ENCODE measurements at regions not wholly inside any gene's neighbourhood (a gene's known extent, or its start where the extent isn't known, plus 50 kb on each side); places are given as distances from the start of the nearest gene placed in this dataset.

- DNase-seq (ENCODE audit: extremely low spot score) = no peak
- TF ChIP-seq, protein P1, sequence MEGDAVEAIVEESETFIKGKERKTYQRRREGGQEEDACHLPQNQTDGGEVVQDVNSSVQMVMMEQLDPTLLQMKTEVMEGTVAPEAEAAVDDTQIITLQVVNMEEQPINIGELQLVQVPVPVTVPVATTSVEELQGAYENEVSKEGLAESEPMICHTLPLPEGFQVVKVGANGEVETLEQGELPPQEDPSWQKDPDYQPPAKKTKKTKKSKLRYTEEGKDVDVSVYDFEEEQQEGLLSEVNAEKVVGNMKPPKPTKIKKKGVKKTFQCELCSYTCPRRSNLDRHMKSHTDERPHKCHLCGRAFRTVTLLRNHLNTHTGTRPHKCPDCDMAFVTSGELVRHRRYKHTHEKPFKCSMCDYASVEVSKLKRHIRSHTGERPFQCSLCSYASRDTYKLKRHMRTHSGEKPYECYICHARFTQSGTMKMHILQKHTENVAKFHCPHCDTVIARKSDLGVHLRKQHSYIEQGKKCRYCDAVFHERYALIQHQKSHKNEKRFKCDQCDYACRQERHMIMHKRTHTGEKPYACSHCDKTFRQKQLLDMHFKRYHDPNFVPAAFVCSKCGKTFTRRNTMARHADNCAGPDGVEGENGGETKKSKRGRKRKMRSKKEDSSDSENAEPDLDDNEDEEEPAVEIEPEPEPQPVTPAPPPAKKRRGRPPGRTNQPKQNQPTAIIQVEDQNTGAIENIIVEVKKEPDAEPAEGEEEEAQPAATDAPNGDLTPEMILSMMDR (IDR thresholded peaks at IDR 0.05; ENCODE audit: control extremely low read depth, extremely low read depth, low read depth, missing control alignments) = no peak
- CTCF ChIA-PET = interaction anchor here (1.0 to 2.0 kb wide), 2 partner anchors 12 to 29 kb away, joined by 4 to 8 read pairs; no protein-coding TSS in a partner anchor
- POLR2A ChIA-PET = no interaction called here
These were observed 92.7 kb downstream of the TMEM100 start for GRCh38 chr17:55629995-55630394.

- ChIA-PET CTCF (interaction anchor here (0.6 to 0.9 kb wide), 2 partner anchors 13 to 99 kb away, joined by 3 to 4 read pairs; no protein-coding TSS in a partner anchor), POLR2A (no interaction called here)
- peak; percentile 25 for DNase-seq (ENCODE audit: extremely low spot score)
- TF ChIP-seq, protein P1 (IDR thresholded peaks at IDR 0.05; ENCODE audit: control extremely low read depth, extremely low read depth, low read depth, missing control alignments) = no peak
These were observed 97.1 kb downstream of the TMEM100 start for GRCh38 chr17:55625521-55625920.

DNA sequence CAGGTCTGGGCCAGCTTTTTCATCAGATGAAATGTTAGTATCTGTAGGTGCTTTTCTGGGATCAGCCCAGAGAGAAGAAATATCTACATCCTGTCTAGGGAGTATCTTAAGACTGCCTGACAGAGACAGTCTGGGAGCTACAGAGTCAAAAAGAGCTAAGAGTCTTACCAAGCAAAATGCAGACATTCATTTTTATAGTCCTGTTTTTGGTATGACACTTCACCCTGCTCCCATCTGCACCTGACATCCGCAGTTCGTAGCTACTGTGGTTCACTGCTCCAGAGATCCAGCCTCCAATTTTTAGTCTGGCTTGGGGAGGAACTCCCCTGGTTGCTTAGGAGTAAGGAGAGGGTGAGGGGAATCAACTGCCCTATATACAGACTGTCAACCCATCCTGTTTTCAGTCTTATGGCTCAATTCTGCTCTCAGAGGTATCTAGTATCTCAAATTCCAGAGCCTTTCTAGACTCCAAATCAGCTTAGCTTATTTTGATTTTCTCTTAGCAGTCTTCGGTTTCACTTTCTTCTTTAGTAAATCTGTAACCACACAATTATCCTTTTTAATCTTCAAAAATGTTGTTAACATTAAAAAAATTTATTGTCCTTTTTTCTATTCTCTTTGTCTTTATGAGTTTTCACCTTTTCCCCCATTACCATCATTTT is 97.8 kb downstream of the TMEM100 start:
- POLR2A ChIA-PET = no interaction called here

GRCh38 chr17:55622547-55622946 is 100.1 kb downstream of the TMEM100 start:
- CTCF ChIA-PET = interaction anchor here (1.1 to 2.6 kb wide), 4 partner anchors 13 to 89 kb away, joined by 3 to 10 read pairs (median 5); no protein-coding TSS in a partner anchor
- POLR2A ChIA-PET = no interaction called here
- TF ChIP-seq, protein P1 (IDR thresholded peaks at IDR 0.05; ENCODE audit: control extremely low read depth, extremely low read depth, low read depth, missing control alignments) = no peak
- no peak for DNase-seq (ENCODE audit: extremely low spot score)

More for the DNA sequence above, 97.8 kb downstream of the TMEM100 start:
- peak; percentile 19 for DNase-seq (ENCODE audit: extremely low spot score)
- TF ChIP-seq, protein P1 (IDR thresholded peaks at IDR 0.05; ENCODE audit: control extremely low read depth, extremely low read depth, low read depth, missing control alignments) = no peak
- CTCF ChIA-PET = interaction anchor here (0.9 to 2.6 kb wide), 4 partner anchors 17 to 111 kb away, joined by 3 to 10 read pairs (median 4); no protein-coding TSS in a partner anchor

DNA sequence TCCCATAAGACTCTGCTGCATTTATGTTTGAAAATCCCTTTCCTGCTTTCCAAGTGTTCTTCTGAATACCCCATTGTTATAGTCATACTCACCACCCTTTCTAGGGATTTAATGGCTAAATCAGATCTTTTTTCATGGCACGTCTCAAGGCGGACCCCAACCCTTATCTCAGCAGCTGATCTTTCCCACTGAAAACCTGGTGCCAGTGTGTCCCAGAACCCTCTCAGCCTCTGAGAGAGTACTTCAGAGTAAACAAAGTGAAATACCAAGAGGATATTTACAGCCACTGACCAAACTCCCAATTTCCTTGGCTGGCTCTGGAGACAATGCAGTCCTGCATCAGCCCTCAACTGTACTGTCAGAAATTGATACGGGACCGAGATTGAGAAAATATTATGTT is 101.7 kb downstream of the TMEM100 start:
- POLR2A ChIA-PET = no interaction called here
- TF ChIP-seq, protein P1 (IDR thresholded peaks at IDR 0.05; ENCODE audit: control extremely low read depth, extremely low read depth, low read depth, missing control alignments) = no peak
- no peak for DNase-seq (ENCODE audit: extremely low spot score)
- CTCF ChIA-PET = interaction anchor here (0.8 to 1.6 kb wide), 2 partner anchors 14 to 76 kb away, joined by 3 read pairs; no protein-coding TSS in a partner anchor

GRCh38 chr17:55620023-55620422 is 102.6 kb downstream of the TMEM100 start:
- CTCF ChIA-PET = interaction anchor here (0.9 to 3.2 kb wide), 3 partner anchors 18 to 75 kb away, joined by 3 to 9 read pairs (median 4); no protein-coding TSS in a partner anchor
- TF ChIP-seq, protein P1 (IDR thresholded peaks at IDR 0.05; ENCODE audit: control extremely low read depth, extremely low read depth, low read depth, missing control alignments) = no peak
- POLR2A ChIA-PET = no interaction called here
- DNase-seq (ENCODE audit: extremely low spot score) = no peak

Data from GM10248 (cell line).